ENCODE measurements at regions not wholly inside any gene's neighbourhood (a gene's known extent, or its start where the extent isn't known, plus 50 kb on each side); places are given as distances from the start of the nearest gene placed in this dataset.

DNA sequence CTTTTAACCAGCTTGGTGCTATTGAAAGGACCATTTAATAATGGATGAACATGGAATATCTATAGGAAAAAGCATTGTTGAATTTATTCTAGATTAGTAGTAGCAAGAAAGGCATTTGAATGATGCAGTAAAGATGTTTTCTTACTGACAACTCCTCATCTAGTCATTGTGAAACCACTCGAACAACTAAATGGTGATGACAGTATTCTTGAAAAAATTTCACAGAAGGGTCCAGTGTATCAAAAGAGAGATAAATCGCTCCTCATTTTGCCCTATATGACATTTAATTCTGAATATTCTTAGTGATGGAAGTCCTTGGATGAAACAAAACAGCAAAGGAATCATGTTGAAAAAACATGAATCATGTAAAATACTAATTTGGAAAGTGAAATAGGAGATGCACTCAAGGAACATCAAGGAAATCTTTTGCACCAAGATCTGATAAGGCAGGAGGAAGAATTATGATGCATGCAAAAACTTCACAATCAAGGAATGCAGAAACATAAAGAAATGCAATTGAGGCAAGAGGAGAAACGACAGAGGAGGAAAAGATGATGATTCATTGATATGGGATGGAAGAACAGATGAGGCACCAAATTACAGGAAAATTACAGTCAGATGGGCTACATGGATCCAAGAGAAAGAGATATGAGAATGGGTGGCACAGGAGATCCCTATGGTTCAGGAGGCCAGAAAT lies 190.4 kb downstream of the DDX3Y start:
- Histone ChIP-seq H4K20me1 (ENCODE audit: insufficient read depth, low read length) (no peaks in the 10 kb centered on the region), H3K36me3 (ENCODE audit: insufficient read depth, low read length) (no peaks in the 10 kb centered on the region), H3K4me2 (ENCODE audit: insufficient read depth, low read length) (no peak overlapping the region), H3K27me3 (ENCODE audit: insufficient read depth, low read length, poor library complexity) (no peaks in the 10 kb centered on the region), H3K79me2 (ENCODE audit: insufficient read depth, low read length) (no peaks in the 10 kb centered on the region), H3K9me3 (ENCODE audit: insufficient read depth, low read length, severe bottlenecking) (no peaks in the 10 kb centered on the region), H3K27ac (ENCODE audit: low read length) (no peak overlapping the region), H3K9ac (ENCODE audit: low read depth, low read length) (no peak overlapping the region), H3K4me3 (ENCODE audit: low read depth in 1 of 2, low read length in 2 of 2) (no peak overlapping the region), H2AFZ (ENCODE audit: low read depth, low read length) (no peak overlapping the region), H3K4me1 (ENCODE audit: insufficient read depth, low read length) (peaks cover 12% of the 10 kb centered on the region)
- ATAC-seq (ENCODE audit: insufficient read depth, low read depth) (no peak), DNase-seq (no peak)
- TF ChIP-seq EZH2 (IDR thresholded peaks at IDR 0.05; ENCODE audit: borderline replicate concordance, low read depth, low read length, severe bottlenecking) (no peak), CTCF (IDR thresholded peaks at IDR 0.05; ENCODE audit: borderline replicate concordance, extremely low read depth, low read length, poor library complexity, severe bottlenecking) (no peak)

DNA sequence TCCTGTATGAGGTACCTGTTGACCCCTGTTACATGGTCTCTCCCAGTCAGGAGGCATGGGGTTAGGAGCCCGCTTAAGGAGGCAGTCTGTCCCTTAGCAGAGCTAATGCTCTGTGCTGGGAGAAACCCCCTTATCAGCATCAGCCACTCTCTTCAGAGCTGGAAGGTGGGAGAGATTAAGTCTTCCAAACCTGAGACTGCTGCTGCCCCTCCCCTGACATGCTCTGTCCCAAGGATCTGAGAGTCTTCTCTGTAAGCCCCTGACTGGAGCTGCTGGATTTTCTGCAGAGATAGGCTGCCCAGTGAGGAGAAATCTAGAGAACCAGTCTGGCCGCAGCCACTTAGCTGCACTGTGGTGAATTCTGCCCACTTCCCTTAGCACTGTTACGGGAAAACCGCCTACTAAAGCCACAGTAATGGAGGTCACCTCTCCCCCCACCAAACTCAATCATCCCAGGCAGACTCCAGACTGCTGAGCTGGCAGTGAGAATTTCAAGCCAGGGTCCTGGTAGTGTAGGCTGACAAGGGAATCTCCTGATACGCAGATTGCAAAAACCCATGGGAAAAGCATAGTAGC lies 222.3 kb downstream of the DDX3Y start:
- Histone ChIP-seq H4K20me1 (ENCODE audit: insufficient read depth, low read length) (no peaks in the 10 kb centered on the region), H3K27ac (ENCODE audit: low read length) (no peak overlapping the region), H3K79me2 (ENCODE audit: insufficient read depth, low read length) (no peaks in the 10 kb centered on the region), H3K4me3 (ENCODE audit: low read depth in 1 of 2, low read length in 2 of 2) (no peak overlapping the region), H3K36me3 (ENCODE audit: insufficient read depth, low read length) (no peaks in the 10 kb centered on the region), H3K9ac (ENCODE audit: low read depth, low read length) (no peak overlapping the region), H3K9me3 (ENCODE audit: insufficient read depth, low read length, severe bottlenecking) (no peaks in the 10 kb centered on the region), H3K4me2 (ENCODE audit: insufficient read depth, low read length) (no peak overlapping the region), H2AFZ (ENCODE audit: low read depth, low read length) (no peak overlapping the region), H3K27me3 (ENCODE audit: insufficient read depth, low read length, poor library complexity) (no peaks in the 10 kb centered on the region), H3K4me1 (ENCODE audit: insufficient read depth, low read length) (no peaks in the 10 kb centered on the region)
- ATAC-seq (ENCODE audit: insufficient read depth, low read depth) (no peak), DNase-seq (no peak)
- TF ChIP-seq CTCF (IDR thresholded peaks at IDR 0.05; ENCODE audit: borderline replicate concordance, extremely low read depth, low read length, poor library complexity, severe bottlenecking): no peak
- no peak for TF ChIP-seq EZH2 (IDR thresholded peaks at IDR 0.05; ENCODE audit: borderline replicate concordance, low read depth, low read length, severe bottlenecking)

DNA sequence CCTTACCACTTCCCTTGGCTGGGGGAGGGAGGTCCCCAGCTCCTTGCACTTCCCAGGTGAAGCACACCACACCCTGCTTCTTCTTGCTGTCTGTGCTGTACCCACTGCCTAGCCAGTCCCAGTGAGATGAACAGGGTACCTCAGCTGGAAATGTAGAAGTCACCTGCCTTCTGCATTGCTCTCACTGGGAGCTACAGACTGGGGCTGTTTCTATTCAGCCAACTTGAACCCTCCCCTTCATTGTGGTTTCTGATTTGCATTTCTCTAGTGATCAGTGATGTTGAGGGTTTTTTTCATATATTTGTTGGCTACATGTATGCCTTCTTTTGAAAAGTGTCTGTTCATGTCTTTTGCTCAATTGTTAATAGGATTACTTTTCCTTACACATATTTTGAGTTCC lies 222.8 kb downstream of the DDX3Y start:
- no peak overlapping the region for H2AFZ ChIP-seq (ENCODE audit: low read depth, low read length)
- H3K9ac ChIP-seq (ENCODE audit: low read depth, low read length): no peak overlapping the region
- no peaks in the 10 kb centered on the region for H4K20me1 ChIP-seq (ENCODE audit: insufficient read depth, low read length)
- DNase-seq: no peak
- ATAC-seq (ENCODE audit: insufficient read depth, low read depth): no peak
- H3K27me3 ChIP-seq (ENCODE audit: insufficient read depth, low read length, poor library complexity): no peaks in the 10 kb centered on the region
- no peaks in the 10 kb centered on the region for H3K4me1 ChIP-seq (ENCODE audit: insufficient read depth, low read length)
- no peak overlapping the region for H3K4me2 ChIP-seq (ENCODE audit: insufficient read depth, low read length)
- no peak overlapping the region for H3K4me3 ChIP-seq (ENCODE audit: low read depth in 1 of 2, low read length in 2 of 2)
- TF ChIP-seq EZH2 (IDR thresholded peaks at IDR 0.05; ENCODE audit: borderline replicate concordance, low read depth, low read length, severe bottlenecking) (no peak), CTCF (IDR thresholded peaks at IDR 0.05; ENCODE audit: borderline replicate concordance, extremely low read depth, low read length, poor library complexity, severe bottlenecking) (no peak)
- no peaks in the 10 kb centered on the region for H3K36me3 ChIP-seq (ENCODE audit: insufficient read depth, low read length)
- H3K9me3 ChIP-seq (ENCODE audit: insufficient read depth, low read length, severe bottlenecking): no peaks in the 10 kb centered on the region
- no peak overlapping the region for H3K27ac ChIP-seq (ENCODE audit: low read length)
- no peaks in the 10 kb centered on the region for H3K79me2 ChIP-seq (ENCODE audit: insufficient read depth, low read length)

Measured in DND-41 (cell line).